HG03521 (cell line): ENCODE measurements at regions not wholly inside any gene's neighbourhood (a gene's known extent, or its start where the extent isn't known, plus 50 kb on each side); places are given as distances from the start of the nearest gene placed in this dataset.

ENCODE experiments used
- ATAC-seq: cut with Tn5 transposase; IDR thresholded peaks from one replicate; pipeline ENCODE4 v1.9.1; 2021; ENCODE audit warnings: mild to moderate bottlenecking, moderate library complexity; ENCODE audit not compliant: unreplicated experiment

GRCh38 chr7:3229904-3230470 is 71.1 kb upstream of the SDK1 start:
- no peak for ATAC-seq

- no peak for ATAC-seq
Measured at GRCh38 chr7:3230908-3231307, 70.1 kb upstream of the SDK1 start.

- no peak for ATAC-seq
Measured at GRCh38 chr7:3232228-3232627, 68.8 kb upstream of the SDK1 start.

GRCh38 chr7:3233301-3233700 is 67.8 kb upstream of the SDK1 start:
- no peak for ATAC-seq

- no peak for ATAC-seq
Measured at GRCh38 chr7:3234051-3234450, 67.0 kb upstream of the SDK1 start.

GRCh38 chr7:3234851-3235250 is 66.2 kb upstream of the SDK1 start:
- no peak for ATAC-seq

- ATAC-seq = no peak
Measured at GRCh38 chr7:3235322-3235721, 65.7 kb upstream of the SDK1 start.

GRCh38 chr7:3236268-3236667 is 64.8 kb upstream of the SDK1 start:
- no peak for ATAC-seq

GRCh38 chr7:3238525-3239210 is 62.4 kb upstream of the SDK1 start:
- no peak for ATAC-seq

GRCh38 chr7:3239291-3239691 is 61.8 kb upstream of the SDK1 start:
- ATAC-seq = no peak

GRCh38 chr7:3240826-3241430 is 60.1 kb upstream of the SDK1 start:
- ATAC-seq = no peak

- ATAC-seq = no peak
Measured at GRCh38 chr7:3241686-3242258, 59.3 kb upstream of the SDK1 start.

GRCh38 chr7:3242398-3242972 is 58.6 kb upstream of the SDK1 start:
- ATAC-seq = no peak

- no peak for ATAC-seq
Measured at GRCh38 chr7:3243256-3243655, 57.8 kb upstream of the SDK1 start.

- no peak for ATAC-seq
Measured at GRCh38 chr7:3243680-3244079, 57.4 kb upstream of the SDK1 start.

- no peak for ATAC-seq
Measured at GRCh38 chr7:3244241-3244814, 56.7 kb upstream of the SDK1 start.

GRCh38 chr7:3245077-3245476 is 56.0 kb upstream of the SDK1 start:
- ATAC-seq = no peak

GRCh38 chr7:3245721-3246120 is 55.3 kb upstream of the SDK1 start:
- no peak for ATAC-seq

- ATAC-seq = no peak
Measured at GRCh38 chr7:3246127-3246526, 54.9 kb upstream of the SDK1 start.

GRCh38 chr7:3246651-3247050 is 54.4 kb upstream of the SDK1 start:
- no peak for ATAC-seq

- ATAC-seq = no peak
Measured at GRCh38 chr7:3250725-3251124, 50.3 kb upstream of the SDK1 start.
